PC-3 (cell line): ENCODE measurements at regions not wholly inside any gene's neighbourhood (a gene's known extent, or its start where the extent isn't known, plus 50 kb on each side); places are given as distances from the start of the nearest gene placed in this dataset.

Experiments used
- ATAC-seq: fragments of 200-7000 bp; cut with Tn5 transposase; 2 replicates; pipeline ENCODE4 v1.9.1; 2020; ENCODE audit warnings: mild to moderate bottlenecking, moderate library complexity
- BruUV-seq: library from RNA; stranded (reverse); fragments of 400-500 nt; replicated peaks from 2 replicates; lab custom pipeline; 2021; lab: Mats Ljungman, UMichigan
- CTCF ChIA-PET: fragments of 300-600 bp; sonication (Branson Sonifier 250); formaldehyde crosslinking; loops from one replicate; lab custom pipeline; 2022; ENCODE audit warnings: antibody characterized with exemption; lab: Charles Lee
- POLR2A ChIA-PET: fragments of 300-600 bp; sonication (Branson Sonifier 250); formaldehyde crosslinking; loops from one replicate; lab custom pipeline; 2022; ENCODE audit warnings: antibody characterized with exemption; ENCODE audit not compliant: unreplicated experiment; lab: Charles Lee
- DNase-seq: peaks from one replicate; pipeline ENCODE4 v3.0.0-alpha.2; 2015
- H2AFZ ChIP-seq: fragments of 300-600 bp; sonication (generic); 2 replicates; pipeline ENCODE4 v1.6.0; 2016; ENCODE audit warnings: antibody characterized with exemption, low read length
- H3F3A ChIP-seq: fragments of 300-600 bp; sonication (generic); one replicate; pipeline ENCODE4 v1.6.0; 2017; ENCODE audit warnings: antibody characterized with exemption, low read length, control low read depth, mild to moderate bottlenecking; ENCODE audit not compliant: unreplicated experiment
- H3K27ac ChIP-seq: fragments of 300-600 bp; sonication (generic); 2 replicates; pipeline ENCODE4 v1.5.1; 2016; ENCODE audit warnings: mild to moderate bottlenecking, low read length
- H3K27me3 ChIP-seq: fragments of 300-600 bp; sonication (generic); 2 replicates; pipeline ENCODE4 v1.6.1; 2016; ENCODE audit warnings: low read length, mixed read lengths
- H3K36me3 ChIP-seq: fragments of 300-600 bp; sonication (generic); 2 replicates; pipeline ENCODE4 v1.6.1; 2016; ENCODE audit warnings: low read depth, mixed run types, low read length, mixed read lengths
- H3K4me1 ChIP-seq: fragments of 300-600 bp; sonication (generic); 2 replicates; pipeline ENCODE4 v1.5.1; 2016; ENCODE audit warnings: low read length; ENCODE audit not compliant: insufficient read depth
- H3K4me2 ChIP-seq: fragments of 300-600 bp; sonication (generic); 2 replicates; pipeline ENCODE4 v1.6.0; 2016; ENCODE audit warnings: low read length
- H3K4me3 ChIP-seq: fragments of 300-600 bp; sonication (generic); 2 replicates; pipeline ENCODE4 v1.5.1; 2016; ENCODE audit warnings: mild to moderate bottlenecking, low read length, mixed read lengths
- H3K79me2 ChIP-seq: fragments of 300-600 bp; sonication (generic); 2 replicates; pipeline ENCODE4 v1.6.1; 2017; ENCODE audit warnings: low read length, mixed read lengths
- H3K9ac ChIP-seq: fragments of 300-600 bp; sonication (generic); 2 replicates; pipeline ENCODE4 v1.6.0; 2016; ENCODE audit warnings: mild to moderate bottlenecking, low read length
- H3K9me2 ChIP-seq: fragments of 300-600 bp; sonication (generic); replicated peaks from 2 replicates; pipeline ENCODE4 v1.6.1; 2016; ENCODE audit warnings: mixed run types, low read length, mixed read lengths
- H3K9me3 ChIP-seq: fragments of 300-600 bp; sonication (generic); 2 replicates; pipeline ENCODE4 v1.6.1; 2016; ENCODE audit warnings: low read length, mixed read lengths
- H4K20me1 ChIP-seq: fragments of 300-600 bp; sonication (generic); 2 replicates; pipeline ENCODE4 v1.6.1; 2016; ENCODE audit warnings: low read length, mixed read lengths
- CTCF ChIP-seq: fragments of 300-600 bp; sonication (generic); conservative IDR thresholded peaks from 2 replicates; pipeline ENCODE4 v1.5.1; 2017; ENCODE audit warnings: antibody characterized with exemption, low read depth, mild to moderate bottlenecking, low read length
- EZH2 ChIP-seq: fragments of 300-600 bp; sonication (generic); IDR thresholded peaks from one replicate; pipeline ENCODE4 v1.6.1; 2017; ENCODE audit warnings: antibody characterized with exemption, mild to moderate bottlenecking, low read length; ENCODE audit not compliant: unreplicated experiment
- EZH2phosphoT487 ChIP-seq: fragments of 300-600 bp; sonication (generic); IDR thresholded peaks from 2 replicates; pipeline ENCODE4 v1.6.1; 2018; ENCODE audit warnings: mild to moderate bottlenecking, antibody characterized with exemption, low read length, borderline replicate concordance
- intact Hi-C: fragments of 100-400 bp; cut with micrococcal nuclease; formaldehyde crosslinking; loops from 2 replicates; pipeline ENCODE4 v1.9.0; 2023

- BruUV-seq: no TSS peak
- ATAC-seq: no peak
- DNase-seq: no peak
- no peak overlapping the region for H3K4me2 ChIP-seq
- TF ChIP-seq EZH2phosphoT487 (no peak), EZH2 (no peak), CTCF (no peak)
- CTCF ChIA-PET: no interaction called here
- no peaks in the 10 kb centered on the region for H3K9me3 ChIP-seq
- no peak overlapping the region for H3K27ac ChIP-seq
- POLR2A ChIA-PET: no interaction called here
- no peaks in the 10 kb centered on the region for H3K79me2 ChIP-seq
- H3K36me3 ChIP-seq: no peaks in the 10 kb centered on the region
- no peaks in the 10 kb centered on the region for H3F3A ChIP-seq
- intact Hi-C loops: no loop called here
- H3K9ac ChIP-seq: no peak overlapping the region
- H3K27me3 ChIP-seq: peaks cover 23% of the 10 kb centered on the region; the same call in 1 of the 2 replicates
- no peaks in the 10 kb centered on the region for H3K4me1 ChIP-seq
- H3K9me2 ChIP-seq: no peaks in the 10 kb centered on the region
- no peak overlapping the region for H3K4me3 ChIP-seq
- H2AFZ ChIP-seq: no peak overlapping the region
- no peaks in the 10 kb centered on the region for H4K20me1 ChIP-seq
These were observed 212.6 kb upstream of the RASGEF1B start for GRCh38 chr4:81684352-81684751.

DNA sequence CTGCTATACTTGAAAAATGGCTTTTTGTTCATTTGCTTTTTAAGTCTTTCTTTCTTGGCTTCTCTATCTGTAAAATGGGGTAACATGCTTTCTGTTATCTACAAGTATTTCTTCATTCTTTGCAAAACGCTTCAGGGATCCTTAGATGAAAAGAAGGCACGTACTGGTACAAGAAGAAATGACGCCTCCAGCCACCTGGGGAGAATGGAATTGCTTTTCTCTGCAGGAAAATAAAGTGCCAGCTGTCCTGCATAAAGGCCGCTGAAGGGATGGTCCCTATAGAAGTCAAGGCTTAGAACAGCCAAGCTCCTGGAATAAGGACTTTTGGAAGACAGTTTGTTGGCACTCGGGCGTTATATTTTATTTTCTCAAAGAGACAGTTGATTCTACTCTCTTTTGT lies 210.8 kb upstream of the RASGEF1B start:
- no peak for ATAC-seq
- Histone ChIP-seq H3F3A (no peaks in the 10 kb centered on the region), H3K27me3 (peaks cover 32% of the 10 kb centered on the region), H3K36me3 (no peaks in the 10 kb centered on the region), H3K4me3 (no peak overlapping the region), H3K9me2 (no peaks in the 10 kb centered on the region), H3K79me2 (no peaks in the 10 kb centered on the region), H3K4me2 (no peak overlapping the region), H3K27ac (no peak overlapping the region), H3K9ac (no peak overlapping the region), H2AFZ (no peak overlapping the region), H4K20me1 (no peaks in the 10 kb centered on the region), H3K4me1 (no peaks in the 10 kb centered on the region), H3K9me3 (no peaks in the 10 kb centered on the region)
- CTCF ChIA-PET: no interaction called here
- TF ChIP-seq EZH2: no peak
- no peak for TF ChIP-seq CTCF
- no peak for TF ChIP-seq EZH2phosphoT487
- BruUV-seq: no TSS peak
- intact Hi-C loops: no loop called here
- POLR2A ChIA-PET: no interaction called here
- no peak for DNase-seq

DNA sequence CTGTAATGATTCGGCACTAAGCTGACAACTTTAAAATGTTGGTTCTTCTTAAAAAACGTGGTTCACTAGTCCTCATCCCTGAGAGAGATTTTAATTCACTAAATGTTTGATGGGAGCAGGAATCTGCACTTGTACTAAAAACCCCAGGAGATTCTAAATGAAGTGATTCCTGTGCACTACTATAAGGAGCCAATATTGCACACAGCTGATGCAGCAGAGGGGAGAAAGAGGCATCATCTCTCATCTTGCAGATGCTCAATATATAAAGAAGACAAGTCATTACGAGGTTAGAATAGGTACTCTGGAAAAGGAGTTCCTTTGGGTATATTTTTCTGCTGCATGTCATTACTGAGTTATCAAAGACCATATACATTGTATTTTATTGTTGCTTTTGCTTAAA lies 207.6 kb upstream of the RASGEF1B start:
- Histone ChIP-seq H3K9me2 (no peaks in the 10 kb centered on the region), H3K4me1 (no peaks in the 10 kb centered on the region), H3K27me3 (peaks cover 47% of the 10 kb centered on the region), H3K9ac (no peak overlapping the region), H3K27ac (no peak overlapping the region), H3F3A (no peaks in the 10 kb centered on the region), H3K79me2 (no peaks in the 10 kb centered on the region), H4K20me1 (no peaks in the 10 kb centered on the region), H3K36me3 (no peaks in the 10 kb centered on the region), H2AFZ (no peak overlapping the region), H3K9me3 (no peaks in the 10 kb centered on the region), H3K4me3 (no peak overlapping the region), H3K4me2 (no peak overlapping the region)
- TF ChIP-seq CTCF (no peak), EZH2 (no peak), EZH2phosphoT487 (no peak)
- no TSS peak for BruUV-seq
- CTCF ChIA-PET: no interaction called here
- intact Hi-C loops: no loop called here
- POLR2A ChIA-PET: no interaction called here
- ATAC-seq (no peak), DNase-seq (no peak)
